ENCODE measurements at regions not wholly inside any gene's neighbourhood (a gene's known extent, or its start where the extent isn't known, plus 50 kb on each side); places are given as distances from the start of the nearest gene placed in this dataset.

GRCh38 chr2:118186110-118186857 lies 98.0 kb downstream of the INSIG2 start:
- TF ChIP-seq, protein P1, sequence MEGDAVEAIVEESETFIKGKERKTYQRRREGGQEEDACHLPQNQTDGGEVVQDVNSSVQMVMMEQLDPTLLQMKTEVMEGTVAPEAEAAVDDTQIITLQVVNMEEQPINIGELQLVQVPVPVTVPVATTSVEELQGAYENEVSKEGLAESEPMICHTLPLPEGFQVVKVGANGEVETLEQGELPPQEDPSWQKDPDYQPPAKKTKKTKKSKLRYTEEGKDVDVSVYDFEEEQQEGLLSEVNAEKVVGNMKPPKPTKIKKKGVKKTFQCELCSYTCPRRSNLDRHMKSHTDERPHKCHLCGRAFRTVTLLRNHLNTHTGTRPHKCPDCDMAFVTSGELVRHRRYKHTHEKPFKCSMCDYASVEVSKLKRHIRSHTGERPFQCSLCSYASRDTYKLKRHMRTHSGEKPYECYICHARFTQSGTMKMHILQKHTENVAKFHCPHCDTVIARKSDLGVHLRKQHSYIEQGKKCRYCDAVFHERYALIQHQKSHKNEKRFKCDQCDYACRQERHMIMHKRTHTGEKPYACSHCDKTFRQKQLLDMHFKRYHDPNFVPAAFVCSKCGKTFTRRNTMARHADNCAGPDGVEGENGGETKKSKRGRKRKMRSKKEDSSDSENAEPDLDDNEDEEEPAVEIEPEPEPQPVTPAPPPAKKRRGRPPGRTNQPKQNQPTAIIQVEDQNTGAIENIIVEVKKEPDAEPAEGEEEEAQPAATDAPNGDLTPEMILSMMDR (conservative IDR thresholded peaks at IDR 0.05; ENCODE audit: control insufficient read depth, insufficient read depth, low read depth, low read length): no peak
- H3K4me3 ChIP-seq (ENCODE audit: control insufficient read depth, low read depth, low read length): peak overlapping the region; percentile 73
- peak; percentile 73 for DNase-seq (ENCODE audit: low read depth)

DNA sequence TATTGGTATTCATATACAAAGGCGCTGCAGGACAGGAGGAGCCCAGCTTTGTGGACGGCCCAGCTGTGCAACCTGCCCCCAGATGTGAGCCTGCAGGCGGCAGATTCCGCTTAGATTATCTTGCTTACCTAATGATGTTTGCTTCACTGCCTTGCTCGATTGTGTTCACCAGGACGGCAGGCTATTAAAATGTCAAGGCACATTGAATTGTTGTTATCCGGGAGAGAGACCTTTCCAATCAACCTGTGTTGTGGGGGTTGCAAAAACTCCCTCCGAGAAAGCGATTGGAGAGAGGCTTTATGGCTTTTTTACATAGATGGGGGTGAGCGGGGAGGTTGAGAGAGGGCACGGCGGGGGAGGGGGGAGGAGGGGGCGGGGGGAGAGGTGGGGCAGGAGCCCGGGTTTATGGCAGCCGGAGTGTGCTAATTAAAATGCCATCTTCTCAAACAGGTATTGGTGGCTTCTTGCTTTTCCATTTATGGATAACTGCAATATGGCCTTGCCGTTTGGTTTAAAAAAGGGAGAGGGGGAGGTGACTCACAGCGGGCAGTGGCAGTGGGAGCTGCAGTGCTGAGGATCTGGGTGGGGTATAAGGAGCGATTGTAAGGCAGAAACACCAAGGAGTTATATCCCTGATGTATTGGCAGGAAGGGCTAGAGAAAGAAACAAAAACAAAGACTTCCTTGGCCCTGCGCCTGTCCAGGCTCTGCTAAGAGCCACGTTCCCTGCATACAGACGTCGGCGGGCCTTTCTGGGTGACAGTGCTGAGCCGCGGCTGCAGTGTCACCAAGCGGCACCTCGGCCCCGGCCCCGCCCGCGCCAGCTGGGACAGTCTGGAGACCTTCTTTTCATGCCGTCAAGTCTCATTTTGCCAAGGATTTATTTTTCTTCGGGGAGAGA lies 97.2 kb downstream of the INSIG2 start:
- peak; percentile 30 for DNase-seq (ENCODE audit: low read depth)
- H3K4me3 ChIP-seq (ENCODE audit: control insufficient read depth, low read depth, low read length): peak overlapping the region; percentile 73
- TF ChIP-seq, protein P1 (conservative IDR thresholded peaks at IDR 0.05; ENCODE audit: control insufficient read depth, insufficient read depth, low read depth, low read length): no peak

GRCh38 chr2:118183381-118183780 lies 95.1 kb downstream of the INSIG2 start:
- DNase-seq (ENCODE audit: low read depth): no peak
- H3K4me3 ChIP-seq (ENCODE audit: control insufficient read depth, low read depth, low read length): no peak overlapping the region
- TF ChIP-seq, protein P1 (conservative IDR thresholded peaks at IDR 0.05; ENCODE audit: control insufficient read depth, insufficient read depth, low read depth, low read length): no peak

GRCh38 chr2:118179445-118179844 lies 91.2 kb downstream of the INSIG2 start:
- H3K4me3 ChIP-seq (ENCODE audit: control insufficient read depth, low read depth, low read length): no peak overlapping the region
- TF ChIP-seq, protein P1 (conservative IDR thresholded peaks at IDR 0.05; ENCODE audit: control insufficient read depth, insufficient read depth, low read depth, low read length): no peak
- no peak for DNase-seq (ENCODE audit: low read depth)

DNA sequence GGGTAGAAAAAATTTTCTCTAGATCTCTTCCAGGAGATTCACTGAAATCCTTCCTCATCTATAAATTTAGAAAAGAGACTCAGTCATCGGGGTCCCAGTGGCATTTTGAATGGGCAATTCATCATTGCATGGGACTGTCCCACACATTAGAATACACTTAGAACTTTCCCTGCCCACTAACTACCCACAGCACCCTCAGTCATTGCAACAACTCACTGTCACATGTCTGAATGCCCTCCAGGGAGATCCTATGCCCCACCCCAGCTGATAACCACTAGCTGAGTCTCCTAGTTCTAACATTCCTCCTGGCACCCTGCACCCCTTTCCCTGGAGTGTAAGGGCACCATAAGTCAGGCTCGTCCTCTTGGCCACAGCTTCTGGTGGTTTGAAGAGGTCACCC lies 89.6 kb downstream of the INSIG2 start:
- TF ChIP-seq, protein P1 (conservative IDR thresholded peaks at IDR 0.05; ENCODE audit: control insufficient read depth, insufficient read depth, low read depth, low read length): no peak
- no peak overlapping the region for H3K4me3 ChIP-seq (ENCODE audit: control insufficient read depth, low read depth, low read length)
- no peak for DNase-seq (ENCODE audit: low read depth)

DNA sequence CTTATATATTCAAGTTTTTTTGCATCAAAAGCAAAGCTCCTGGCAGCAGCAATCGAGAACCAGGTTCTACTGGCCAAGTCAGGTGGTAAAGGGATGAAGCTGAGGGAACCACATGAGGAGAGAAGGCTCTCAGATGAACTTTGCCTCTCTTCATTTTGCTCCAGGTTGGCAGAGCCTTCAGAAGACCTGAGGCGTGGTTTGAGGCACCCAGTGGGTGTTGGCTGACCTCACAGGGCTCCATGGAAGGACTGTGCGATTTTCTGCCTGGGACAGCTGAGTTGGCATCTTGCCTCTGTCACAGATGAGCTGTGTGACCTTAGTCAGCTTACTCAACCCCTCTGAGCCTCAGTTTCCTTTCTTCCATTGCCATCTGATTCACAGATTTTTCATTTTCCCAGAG lies 89.0 kb downstream of the INSIG2 start:
- TF ChIP-seq, protein P1 (conservative IDR thresholded peaks at IDR 0.05; ENCODE audit: control insufficient read depth, insufficient read depth, low read depth, low read length): no peak
- no peak for DNase-seq (ENCODE audit: low read depth)
- H3K4me3 ChIP-seq (ENCODE audit: control insufficient read depth, low read depth, low read length): no peak overlapping the region

Data from fibroblast of mammary gland (primary cell).